ENCODE measurements at regions not wholly inside any gene's neighbourhood (a gene's known extent, or its start where the extent isn't known, plus 50 kb on each side); places are given as distances from the start of the nearest gene placed in this dataset.

GRCh38 chr20:63145156-63145555, 70.8 kb downstream of the YTHDF1 start:
- DNase-seq: no peak

- DNase-seq: no peak
Observed at GRCh38 chr20:63142933-63143332, 73.0 kb downstream of the YTHDF1 start.

GRCh38 chr20:63141531-63141930, 74.4 kb downstream of the YTHDF1 start:
- no peak for DNase-seq

- DNase-seq: no peak
Observed at GRCh38 chr20:63140514-63141433, 75.2 kb downstream of the YTHDF1 start.

- no peak for DNase-seq
Observed at GRCh38 chr20:63139837-63140236, 76.1 kb downstream of the YTHDF1 start.

GRCh38 chr20:63139356-63139755, 76.6 kb downstream of the YTHDF1 start:
- no peak for DNase-seq

- DNase-seq: no peak
Observed at GRCh38 chr20:63138855-63139341, 77.0 kb downstream of the YTHDF1 start.

- DNase-seq: no peak
Observed at GRCh38 chr20:63137851-63138415, 78.0 kb downstream of the YTHDF1 start.

GRCh38 chr20:63136296-63136695, 79.6 kb downstream of the YTHDF1 start:
- no peak for DNase-seq

GRCh38 chr20:63135411-63135810, 80.5 kb downstream of the YTHDF1 start:
- peak; percentile 35 for DNase-seq

GRCh38 chr20:63134711-63135361, 81.1 kb downstream of the YTHDF1 start:
- DNase-seq: peak; percentile 11

GRCh38 chr20:63134201-63134612, 81.7 kb downstream of the YTHDF1 start:
- peak; percentile 29 for DNase-seq

- DNase-seq: no peak
Observed at GRCh38 chr20:63133481-63134091, 82.3 kb downstream of the YTHDF1 start.

GRCh38 chr20:63132715-63133471, 83.0 kb downstream of the YTHDF1 start:
- DNase-seq: no peak

- DNase-seq: no peak
Observed at GRCh38 chr20:63132131-63132714, 83.7 kb downstream of the YTHDF1 start.

GRCh38 chr20:63130658-63131577, 85.0 kb downstream of the YTHDF1 start:
- no peak for DNase-seq

- DNase-seq: no peak
Observed at GRCh38 chr20:63129991-63130657, 85.8 kb downstream of the YTHDF1 start.

- DNase-seq: no peak
Observed at GRCh38 chr20:63129376-63129965, 86.5 kb downstream of the YTHDF1 start.

GRCh38 chr20:63128956-63129355, 87.0 kb downstream of the YTHDF1 start:
- DNase-seq: no peak

- no peak for DNase-seq
Observed at GRCh38 chr20:63128367-63128766, 87.6 kb downstream of the YTHDF1 start.
